Trophoblast cell (in vitro differentiated cells and primary cell): ENCODE measurements at regions not wholly inside any gene's neighbourhood (a gene's known extent, or its start where the extent isn't known, plus 50 kb on each side); places are given as distances from the start of the nearest gene placed in this dataset.
A peak's percentile ranks its signal among the peaks of the same experiment; 100 is the strongest.

Experiments
- DNase-seq, 2 donors: peaks; one replicate each; pipeline ENCODE4 v3.0.0-alpha.2; 2016
- H2AFZ ChIP-seq: 2 replicates; pipeline ENCODE4 v1.6.1; 2013; ENCODE audit warnings: low read length, moderate library complexity, mild to moderate bottlenecking; ENCODE audit not compliant: insufficient read depth, poor library complexity
- H2AK5ac ChIP-seq: 2 replicates; pipeline ENCODE4 v1.6.1; 2013; ENCODE audit warnings: mild to moderate bottlenecking, low read length
- H2BK120ac ChIP-seq: 2 replicates; pipeline ENCODE4 v1.6.1; 2013; ENCODE audit warnings: low read length, mild to moderate bottlenecking, moderate library complexity; ENCODE audit not compliant: insufficient read depth, poor library complexity
- H2BK12ac ChIP-seq: 2 replicates; pipeline ENCODE4 v1.6.1; 2013; ENCODE audit warnings: mild to moderate bottlenecking, low read length, moderate library complexity
- H2BK5ac ChIP-seq: 2 replicates; pipeline ENCODE4 v1.6.1; 2013; ENCODE audit warnings: low read length, low read depth, moderate library complexity, mild to moderate bottlenecking; ENCODE audit not compliant: poor library complexity
- H3K14ac ChIP-seq: 2 replicates; pipeline ENCODE4 v1.6.1; 2013; ENCODE audit warnings: mild to moderate bottlenecking, low read length
- H3K18ac ChIP-seq: 2 replicates; pipeline ENCODE4 v1.6.1; 2013; ENCODE audit warnings: mild to moderate bottlenecking, low read length
- H3K23ac ChIP-seq: 2 replicates; pipeline ENCODE4 v1.6.1; 2013; ENCODE audit warnings: low read length
- H3K27ac ChIP-seq: 2 replicates; pipeline ENCODE4 v1.5.1; 2013; ENCODE audit warnings: low read depth, mild to moderate bottlenecking, inconsistent platforms, low read length, moderate library complexity
- H3K27me3 ChIP-seq: 2 replicates; pipeline ENCODE4 v1.6.1; 2013; ENCODE audit warnings: inconsistent platforms, mild to moderate bottlenecking, low read length, moderate library complexity; ENCODE audit not compliant: insufficient read depth
- H3K36me3 ChIP-seq, 2 experiments: 1 replicate in 1 of 2; 2 replicates in 1 of 2; pipeline ENCODE4 v1.6.1; 2013; ENCODE audit warnings: low read length in 2 of 2, mild to moderate bottlenecking in 2 of 2, moderate library complexity in 1 of 2; ENCODE audit not compliant: insufficient read depth in 2 of 2, control insufficient read depth in 1 of 2
- H3K4ac ChIP-seq: 2 replicates; pipeline ENCODE4 v1.6.1; 2013; ENCODE audit warnings: low read depth, mild to moderate bottlenecking, low read length, moderate library complexity
- H3K4me1 ChIP-seq, 2 experiments: 1 replicate in 1 of 2; 2 replicates in 1 of 2; pipeline ENCODE4 v1.6.1; 2013; ENCODE audit warnings: low read length in 2 of 2, mild to moderate bottlenecking in 2 of 2, moderate library complexity in 1 of 2; ENCODE audit not compliant: insufficient read depth in 2 of 2, control insufficient read depth in 1 of 2
- H3K4me2 ChIP-seq: 2 replicates; pipeline ENCODE4 v1.6.1; 2013; ENCODE audit warnings: inconsistent platforms, mild to moderate bottlenecking, low read length, moderate library complexity
- H3K4me3 ChIP-seq: 2 replicates; pipeline ENCODE4 v1.5.1; 2013; ENCODE audit warnings: mild to moderate bottlenecking, low read depth, low read length, inconsistent platforms
- H3K79me1 ChIP-seq: one replicate; pipeline ENCODE4 v1.6.1; 2013; ENCODE audit warnings: low read length
- H3K79me2 ChIP-seq: 2 replicates; pipeline ENCODE4 v1.6.1; 2013; ENCODE audit warnings: low read length, mild to moderate bottlenecking; ENCODE audit not compliant: control insufficient read depth, insufficient read depth, poor library complexity
- H3K9ac ChIP-seq: 2 replicates; pipeline ENCODE4 v1.6.1; 2013; ENCODE audit warnings: mild to moderate bottlenecking, low read length
- H3K9me3 ChIP-seq: 2 replicates; pipeline ENCODE4 v1.6.1; 2013; ENCODE audit warnings: low read depth, mild to moderate bottlenecking, control low read depth, inconsistent platforms, low read length; ENCODE audit not compliant: insufficient read depth
- H4K12ac ChIP-seq: 2 replicates; pipeline ENCODE4 v1.6.1; 2013; ENCODE audit warnings: low read depth, mild to moderate bottlenecking, low read length, moderate library complexity
- H4K8ac ChIP-seq: 2 replicates; pipeline ENCODE4 v1.6.1; 2013; ENCODE audit warnings: low read depth, mild to moderate bottlenecking, low read length, moderate library complexity
- H4K91ac ChIP-seq: one replicate; pipeline ENCODE4 v1.6.1; 2013; ENCODE audit warnings: low read depth, mild to moderate bottlenecking, low read length, moderate library complexity
- WGBS: extraction: QIAGEN DNeasy Blood & Tissue Kit; methylation state at CpG from one replicate; pipeline ENCODE4 v1.1.7; 2013; ENCODE audit warnings: missing lambda C conversion rate; ENCODE audit not compliant: insufficient read length, insufficient coverage; ENCODE audit errors: extremely low coverage; 5-methylcytosine and 5-hydroxymethylcytosine counted together

DNA sequence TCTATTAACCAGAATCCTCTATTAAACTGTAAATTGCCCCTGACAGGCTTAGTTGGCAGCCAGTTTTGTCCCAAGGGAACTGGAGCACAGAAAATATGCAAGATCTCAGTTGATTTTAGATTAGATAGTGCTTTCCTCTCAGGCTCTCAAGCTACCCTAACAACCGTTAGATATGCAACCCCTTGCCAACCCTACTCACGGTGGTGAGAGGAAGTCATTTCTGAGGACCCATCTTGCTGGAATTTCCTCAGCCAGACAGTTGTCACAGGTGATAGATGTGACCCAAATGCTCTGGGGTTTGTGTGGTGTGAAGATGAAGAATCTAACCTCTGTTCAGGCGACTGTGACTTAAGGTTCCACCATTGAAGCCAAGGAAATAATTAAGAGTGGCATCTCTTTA is 447.1 kb downstream of the MID1IP1 start:
- WGBS, result no CpG with 5 or more reads among the region's 3 CpGs
- no peak overlapping the region for H2BK12ac ChIP-seq
- DNase-seq, result no peak

GRCh38 chrX:39249999-39250398 is 448.7 kb downstream of the MID1IP1 start:
- Histone ChIP-seq H4K12ac (no peak overlapping the region), H3K14ac (no peak overlapping the region), H3K4me2 (no peak overlapping the region), H3K79me1 (no peaks in the 10 kb centered on the region), H3K4me3 (no peak overlapping the region), H2AK5ac (no peak overlapping the region), H3K27ac (no peak overlapping the region), H2AFZ (no peak overlapping the region), H3K4ac (no peak overlapping the region), H3K36me3 (no peaks in the 10 kb centered on the region), H4K91ac (no peak overlapping the region), H3K23ac (no peak overlapping the region), H2BK5ac (no peak overlapping the region), H3K79me2 (no peaks in the 10 kb centered on the region), H3K4me1 (no peaks in the 10 kb centered on the region), H3K18ac (no peak overlapping the region), H2BK12ac (no peak overlapping the region), H3K9me3 (no peaks in the 10 kb centered on the region), H4K8ac (no peak overlapping the region), H3K27me3 (no peaks in the 10 kb centered on the region), H3K9ac (no peak overlapping the region), H2BK120ac (no peak overlapping the region)
- DNase-seq, result no peak

More for the DNA sequence above, 447.1 kb downstream of the MID1IP1 start:
- H3K4me1 ChIP-seq, result no peaks in the 10 kb centered on the region
- no peaks in the 10 kb centered on the region for H3K79me2 ChIP-seq
- no peak overlapping the region for H3K9ac ChIP-seq
- no peak overlapping the region for H2AK5ac ChIP-seq
- H3K36me3 ChIP-seq, result no peaks in the 10 kb centered on the region
- H3K79me1 ChIP-seq, result no peaks in the 10 kb centered on the region
- no peak overlapping the region for H3K4me3 ChIP-seq
- H3K27me3 ChIP-seq, result no peaks in the 10 kb centered on the region
- no peak overlapping the region for H4K12ac ChIP-seq
- no peak overlapping the region for H3K27ac ChIP-seq
- H3K4ac ChIP-seq, result no peak overlapping the region
- H3K9me3 ChIP-seq, result no peaks in the 10 kb centered on the region
- no peak overlapping the region for H2BK5ac ChIP-seq
- no peak overlapping the region for H3K23ac ChIP-seq
- H3K4me2 ChIP-seq, result no peak overlapping the region
- H3K18ac ChIP-seq, result no peak overlapping the region
- H4K91ac ChIP-seq, result no peak overlapping the region
- H2AFZ ChIP-seq, result no peak overlapping the region
- no peak overlapping the region for H4K8ac ChIP-seq
- no peak overlapping the region for H3K14ac ChIP-seq
- no peak overlapping the region for H2BK120ac ChIP-seq

GRCh38 chrX:39251995-39252394 is 450.7 kb downstream of the MID1IP1 start:
- Histone ChIP-seq H2AK5ac (no peak overlapping the region), H2AFZ (no peak overlapping the region), H3K9ac (no peak overlapping the region), H4K12ac (no peak overlapping the region), H3K4ac (no peak overlapping the region), H2BK5ac (no peak overlapping the region), H3K79me2 (no peaks in the 10 kb centered on the region), H2BK120ac (no peak overlapping the region), H4K91ac (no peak overlapping the region), H3K18ac (no peak overlapping the region), H3K36me3 (no peaks in the 10 kb centered on the region), H4K8ac (no peak overlapping the region), H3K23ac (no peak overlapping the region), H3K4me3 (no peak overlapping the region), H3K14ac (no peak overlapping the region), H3K4me2 (no peak overlapping the region), H3K4me1 (no peaks in the 10 kb centered on the region), H3K9me3 (no peaks in the 10 kb centered on the region), H3K27me3 (no peaks in the 10 kb centered on the region), H2BK12ac (no peak overlapping the region), H3K27ac (no peak overlapping the region), H3K79me1 (no peaks in the 10 kb centered on the region)
- no CpG with 5 or more reads among the region's 1 CpG for WGBS
- no peak for DNase-seq

DNA sequence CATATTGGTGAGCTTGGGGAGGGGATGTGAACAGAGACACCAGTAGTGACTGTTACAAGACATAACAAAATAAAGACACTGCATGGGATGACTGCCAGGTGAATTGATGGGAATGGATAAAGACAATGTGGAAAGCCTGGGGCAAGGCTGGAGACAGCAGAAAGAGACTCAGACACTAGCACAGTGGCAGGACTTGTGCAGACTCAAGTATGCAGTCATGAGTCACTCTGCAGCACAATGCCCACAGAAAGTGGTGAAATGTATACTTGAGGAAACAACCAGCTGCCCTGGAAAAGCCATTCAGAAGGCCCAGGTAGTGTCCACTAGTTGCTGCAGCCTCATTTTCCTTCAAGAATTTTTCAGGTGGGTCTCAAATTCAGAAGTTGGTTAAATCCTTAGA is 452.3 kb downstream of the MID1IP1 start:
- no peak overlapping the region for H4K8ac ChIP-seq
- no peaks in the 10 kb centered on the region for H3K79me1 ChIP-seq
- H2AFZ ChIP-seq, result no peak overlapping the region
- H3K4me3 ChIP-seq, result no peak overlapping the region
- H4K12ac ChIP-seq, result no peak overlapping the region
- H3K4ac ChIP-seq, result no peak overlapping the region
- no peak overlapping the region for H3K18ac ChIP-seq
- H3K14ac ChIP-seq, result no peak overlapping the region
- no peak overlapping the region for H2BK5ac ChIP-seq
- H2BK120ac ChIP-seq, result no peak overlapping the region
- H3K27me3 ChIP-seq, result no peaks in the 10 kb centered on the region
- no peak overlapping the region for H2AK5ac ChIP-seq
- H3K4me1 ChIP-seq, result no peaks in the 10 kb centered on the region
- H3K23ac ChIP-seq, result no peak overlapping the region
- no peaks in the 10 kb centered on the region for H3K79me2 ChIP-seq
- no peak overlapping the region for H3K4me2 ChIP-seq
- no peak overlapping the region for H3K27ac ChIP-seq
- no peaks in the 10 kb centered on the region for H3K9me3 ChIP-seq
- no peak overlapping the region for H2BK12ac ChIP-seq
- H4K91ac ChIP-seq, result no peak overlapping the region
- H3K36me3 ChIP-seq, result no peaks in the 10 kb centered on the region
- DNase-seq, result peak; percentile 36 to 54
- H3K9ac ChIP-seq, result no peak overlapping the region

DNA sequence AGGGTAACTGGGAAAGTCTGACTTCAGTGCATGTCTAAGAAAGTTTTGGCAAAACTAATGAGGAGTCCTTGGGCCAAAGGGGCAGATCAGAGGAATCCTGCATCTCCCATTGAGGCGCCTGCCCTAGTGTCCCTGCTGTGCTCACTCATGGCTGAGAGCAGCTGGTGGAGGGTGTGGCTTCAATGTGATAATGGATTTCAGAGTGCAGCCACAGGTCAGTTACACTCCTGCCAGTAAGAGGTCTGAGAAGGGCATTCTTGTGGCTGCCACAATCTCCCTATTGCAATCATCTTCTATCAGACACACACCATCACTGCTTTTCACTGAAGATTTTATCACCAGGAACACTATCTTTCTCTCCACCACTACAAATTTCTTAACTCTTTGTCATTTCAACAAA is 457.1 kb downstream of the MID1IP1 start:
- no peak overlapping the region for H3K27ac ChIP-seq
- H3K27me3 ChIP-seq, result no peaks in the 10 kb centered on the region
- no CpG with 5 or more reads among the region's 1 CpG for WGBS

More for the DNA sequence above, 457.1 kb downstream of the MID1IP1 start:
- DNase-seq, result peak; percentile 31 to 43
- no peak overlapping the region for H2BK12ac ChIP-seq
- no peak overlapping the region for H2AK5ac ChIP-seq
- H3K9me3 ChIP-seq, result no peaks in the 10 kb centered on the region
- H4K12ac ChIP-seq, result no peak overlapping the region
- no peak overlapping the region for H2BK5ac ChIP-seq
- H4K91ac ChIP-seq, result no peak overlapping the region
- no peak overlapping the region for H2AFZ ChIP-seq
- H3K4me3 ChIP-seq, result no peak overlapping the region
- H3K79me1 ChIP-seq, result no peaks in the 10 kb centered on the region
- H3K4ac ChIP-seq, result no peak overlapping the region
- H3K14ac ChIP-seq, result no peak overlapping the region
- H3K79me2 ChIP-seq, result no peaks in the 10 kb centered on the region
- no peaks in the 10 kb centered on the region for H3K36me3 ChIP-seq
- no peak overlapping the region for H3K4me2 ChIP-seq
- no peaks in the 10 kb centered on the region for H3K4me1 ChIP-seq
- H2BK120ac ChIP-seq, result no peak overlapping the region
- H3K18ac ChIP-seq, result no peak overlapping the region
- no peak overlapping the region for H3K23ac ChIP-seq
- no peak overlapping the region for H3K9ac ChIP-seq
- no peak overlapping the region for H4K8ac ChIP-seq
